HG03103 (cell line): ENCODE measurements at regions not wholly inside any gene's neighbourhood (a gene's known extent, or its start where the extent isn't known, plus 50 kb on each side); places are given as distances from the start of the nearest gene placed in this dataset.

Source experiments
- ATAC-seq: cut with Tn5 transposase; IDR thresholded peaks from one replicate; pipeline ENCODE4 v1.9.1; 2021; ENCODE audit warnings: low read depth; ENCODE audit not compliant: unreplicated experiment

DNA sequence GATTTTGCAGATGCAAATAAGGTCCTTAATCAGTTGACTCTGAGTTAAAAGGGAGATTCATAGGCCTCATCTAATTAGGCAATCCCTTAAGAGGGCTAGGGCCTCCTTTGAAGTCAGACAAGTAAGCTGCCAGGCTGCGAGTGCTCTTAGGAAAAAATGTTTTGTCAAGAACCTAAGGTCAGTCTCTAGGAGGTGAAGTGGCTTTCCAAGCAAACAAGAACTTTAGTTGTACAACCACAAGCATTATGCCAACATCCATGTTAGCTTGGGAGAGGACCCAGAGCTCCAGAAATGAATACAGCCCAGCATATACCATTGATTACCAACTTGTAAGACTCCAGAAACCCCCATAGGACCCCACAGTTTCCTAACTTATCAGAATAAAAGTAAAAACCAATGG is 1366.2 kb downstream of the PLA2G4A start:
- no peak for ATAC-seq

DNA sequence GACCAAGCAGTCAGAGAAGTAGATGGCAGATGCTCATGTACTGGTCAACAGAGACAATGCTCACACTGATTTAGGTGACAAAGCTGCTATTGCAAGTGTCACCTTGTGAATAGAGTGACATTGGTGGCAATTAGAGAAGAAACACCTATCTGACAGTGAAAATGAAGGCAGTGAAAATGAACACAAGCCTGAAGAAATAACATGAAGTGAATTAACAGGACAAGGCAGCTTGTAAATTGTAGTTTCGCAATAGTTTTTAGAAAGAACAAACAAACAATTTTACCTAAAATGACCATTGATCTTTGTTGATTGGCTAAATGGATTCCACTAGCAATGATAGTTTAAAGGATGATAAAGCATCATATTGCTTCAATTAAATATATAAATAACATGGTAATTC is 1389.5 kb downstream of the PLA2G4A start:
- ATAC-seq = no peak

DNA sequence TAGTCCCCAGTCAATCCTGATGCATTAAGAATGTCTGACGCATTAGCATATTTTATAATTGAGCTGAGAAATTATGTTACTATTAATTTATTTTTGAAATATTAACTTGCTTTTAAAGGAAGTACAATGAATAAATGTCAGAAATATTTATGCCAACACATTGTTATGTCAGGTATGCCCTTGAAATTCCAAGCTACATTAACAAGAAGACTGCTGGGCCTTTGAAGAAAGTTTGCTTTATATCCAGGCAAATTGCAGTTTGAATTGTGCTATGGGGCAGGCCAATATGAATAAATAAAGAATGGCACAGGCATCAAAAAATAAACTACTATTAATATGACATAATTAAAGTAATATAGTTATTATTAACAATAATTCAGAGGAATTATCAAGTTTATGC is 1391.3 kb downstream of the PLA2G4A start:
- no peak for ATAC-seq

DNA sequence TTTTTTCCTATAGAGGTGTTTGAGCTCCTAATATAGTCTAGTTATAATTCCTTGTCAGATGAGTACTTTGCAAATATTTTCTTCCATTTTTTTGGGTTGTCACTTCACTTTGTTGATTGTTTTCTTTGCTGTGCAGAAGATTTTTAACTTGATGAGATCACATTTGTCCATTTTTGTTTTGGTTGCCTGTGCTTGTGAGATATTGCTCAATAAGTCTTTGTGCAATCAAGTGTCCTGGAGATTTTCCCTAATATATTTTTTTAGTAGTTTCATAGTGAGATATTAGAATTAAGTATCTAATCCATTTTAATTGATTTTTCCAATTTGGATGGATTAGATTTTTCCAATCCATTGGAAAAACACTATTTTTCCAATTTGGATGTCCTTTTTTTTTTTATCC is 1395.5 kb downstream of the PLA2G4A start:
- no peak for ATAC-seq

DNA sequence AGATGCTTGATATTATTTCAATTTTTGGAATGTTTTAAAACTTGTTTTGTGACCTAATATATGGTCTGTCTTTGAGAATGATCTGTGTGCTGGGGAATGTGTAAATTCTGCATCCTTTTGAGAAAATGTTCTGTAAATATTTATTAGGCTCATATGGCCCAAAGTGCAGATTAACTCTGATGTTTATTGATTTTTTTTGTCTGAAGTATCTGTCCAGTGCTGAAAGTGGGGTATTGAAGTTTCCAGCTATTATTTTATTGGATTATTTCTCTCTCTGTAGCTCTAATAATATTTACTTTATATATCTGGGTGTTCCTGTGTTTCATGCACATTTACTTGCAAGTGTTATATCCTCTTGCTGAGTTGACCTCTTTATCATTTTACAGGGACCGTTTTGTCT is 1397.2 kb downstream of the PLA2G4A start:
- no peak for ATAC-seq

GRCh38 chr1:188228623-188229022 is 1399.9 kb downstream of the PLA2G4A start:
- no peak for ATAC-seq

DNA sequence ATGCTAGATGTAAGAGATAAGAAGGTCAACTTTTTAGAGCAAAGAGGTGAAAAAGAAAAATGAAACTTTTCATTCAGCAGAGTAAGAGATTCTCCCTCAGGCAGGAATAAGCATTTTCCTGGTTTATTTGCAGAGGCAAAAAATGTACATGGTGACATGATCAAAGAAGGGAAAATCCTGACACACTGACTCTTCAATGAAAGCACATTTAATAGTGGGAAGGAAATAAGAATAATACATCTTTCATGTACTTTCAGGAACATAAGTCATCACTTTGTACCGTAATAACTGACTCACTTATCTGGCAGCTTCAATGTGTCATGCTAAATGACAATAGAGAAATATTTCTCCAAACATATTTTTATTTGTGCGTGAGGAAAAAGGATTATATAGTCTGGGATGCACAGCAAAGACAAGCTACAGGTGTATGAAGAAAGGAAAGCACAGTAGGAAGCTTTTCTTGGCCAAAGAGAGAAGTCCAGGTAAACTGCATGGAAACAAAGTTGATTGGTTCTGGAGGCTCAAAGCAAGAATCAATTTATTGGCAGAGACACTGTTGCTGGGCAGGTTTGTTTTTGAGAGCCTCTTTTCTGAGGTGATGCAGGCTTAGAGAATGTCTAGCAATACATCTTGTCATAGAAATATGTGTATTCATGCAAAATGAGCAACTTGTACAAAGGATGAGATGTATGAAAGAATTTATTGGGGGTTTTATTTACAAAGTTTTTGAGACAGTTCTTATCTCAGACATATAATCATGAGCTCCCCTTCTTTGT is 1409.0 kb downstream of the PLA2G4A start:
- no peak for ATAC-seq

DNA sequence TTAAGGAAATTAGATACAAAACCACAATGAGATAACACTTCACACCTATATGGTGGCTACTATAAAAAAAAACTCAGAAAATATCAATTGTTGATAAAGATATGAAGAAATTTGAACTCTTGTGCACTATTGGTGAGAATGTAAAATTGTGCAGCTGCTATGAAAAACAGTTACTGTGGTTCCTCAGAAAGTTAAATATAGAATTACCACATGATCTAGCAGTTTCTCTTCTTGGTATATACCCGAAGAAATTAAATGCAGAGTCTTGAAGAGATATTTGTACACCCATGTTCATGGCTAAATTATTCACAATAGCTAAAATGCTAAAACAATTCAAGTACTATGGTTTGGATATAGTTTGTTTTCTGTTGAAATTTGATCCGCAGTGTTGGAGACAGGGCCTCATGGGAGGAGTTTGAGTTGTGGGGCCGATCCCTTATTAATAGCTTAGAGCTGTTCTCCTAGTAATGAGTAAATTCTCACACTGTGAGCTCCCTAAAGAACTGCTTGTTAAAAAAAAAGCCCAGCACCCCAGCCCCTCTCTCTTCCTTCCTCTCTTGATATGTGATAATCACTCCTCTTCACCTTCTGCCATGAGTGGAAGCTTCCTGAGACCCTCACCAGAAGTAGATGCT is 1412.1 kb downstream of the PLA2G4A start:
- no peak for ATAC-seq

DNA sequence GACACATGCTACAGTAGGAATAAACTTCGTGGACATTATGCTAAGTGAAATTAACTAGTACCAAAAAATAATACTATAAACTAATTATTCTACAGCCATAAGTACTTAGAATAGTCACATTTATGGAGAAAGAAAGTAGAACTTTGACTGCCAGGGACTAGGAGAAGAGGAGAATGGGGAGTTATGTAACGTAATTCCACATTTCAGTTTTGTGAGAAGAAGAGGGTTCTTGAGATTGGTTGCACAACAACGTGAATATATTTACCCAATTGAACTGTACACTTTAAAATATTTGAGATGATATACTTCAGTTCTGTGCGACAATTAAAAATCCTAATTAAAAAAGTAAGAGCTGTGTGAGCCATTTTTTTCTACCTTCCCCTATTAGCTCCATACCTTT is 1412.9 kb downstream of the PLA2G4A start:
- ATAC-seq = no peak

DNA sequence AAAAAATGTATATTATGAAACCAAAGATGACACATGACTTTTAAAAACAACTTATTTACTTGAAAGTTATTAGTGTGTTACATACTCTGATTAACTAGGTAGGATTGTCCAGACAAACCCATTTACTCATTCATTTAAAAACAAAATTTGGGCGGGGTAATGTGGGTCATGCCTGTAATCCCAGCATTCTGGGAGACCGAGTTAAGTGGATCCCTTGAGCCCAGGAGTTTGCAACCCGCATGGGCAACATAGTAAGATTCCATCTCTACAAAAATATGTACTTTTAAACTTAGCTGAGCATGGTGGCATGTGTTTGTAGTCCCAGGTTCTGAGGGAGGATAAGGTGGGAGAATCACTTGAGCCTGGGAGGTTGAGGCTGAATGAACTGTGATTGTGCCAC is 1414.7 kb downstream of the PLA2G4A start:
- no peak for ATAC-seq

DNA sequence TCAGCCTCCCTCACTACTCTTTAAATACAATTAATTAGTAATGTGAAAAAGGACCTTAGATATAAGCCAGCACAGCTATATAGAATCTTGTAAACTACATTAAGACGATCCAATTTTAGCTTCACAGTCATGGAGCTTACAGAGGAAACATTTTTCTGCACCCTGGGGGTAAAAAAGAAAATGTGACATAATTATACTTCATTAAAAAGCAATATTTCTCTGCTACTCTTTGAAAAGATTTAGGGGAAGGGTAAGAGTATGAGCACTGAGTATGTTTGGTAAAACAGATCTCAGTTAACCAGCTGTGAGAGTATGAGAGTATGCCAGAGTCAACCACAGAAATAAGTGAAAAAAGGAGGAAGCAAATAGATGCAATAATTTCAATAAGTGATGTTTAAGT is 1415.9 kb downstream of the PLA2G4A start:
- ATAC-seq = no peak

- ATAC-seq = no peak
These were observed 1418.5 kb downstream of the PLA2G4A start for GRCh38 chr1:188247255-188247654.

GRCh38 chr1:188249811-188250210 is 1421.1 kb downstream of the PLA2G4A start:
- ATAC-seq = no peak

GRCh38 chr1:188251036-188251435 is 1422.3 kb downstream of the PLA2G4A start:
- ATAC-seq = no peak

DNA sequence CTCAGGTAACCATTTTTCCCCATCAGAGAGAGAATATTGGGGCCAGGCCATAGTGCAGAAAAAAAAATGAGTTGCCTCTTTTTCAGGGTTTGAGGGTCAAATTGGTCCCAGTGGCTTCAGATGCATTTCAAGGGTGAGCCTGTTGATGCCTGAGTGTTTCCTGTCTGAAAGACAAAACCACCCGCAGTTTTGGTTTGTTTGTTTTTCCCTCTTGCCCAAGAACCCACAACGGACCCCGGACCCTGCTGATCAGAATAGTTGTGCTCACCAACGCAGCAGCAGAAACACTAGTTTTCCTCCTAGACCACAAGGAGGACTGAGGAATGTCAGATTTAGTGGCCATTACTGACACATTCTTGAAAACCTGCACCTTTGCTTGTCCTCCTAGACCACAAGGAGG is 1433.1 kb downstream of the PLA2G4A start:
- no peak for ATAC-seq

DNA sequence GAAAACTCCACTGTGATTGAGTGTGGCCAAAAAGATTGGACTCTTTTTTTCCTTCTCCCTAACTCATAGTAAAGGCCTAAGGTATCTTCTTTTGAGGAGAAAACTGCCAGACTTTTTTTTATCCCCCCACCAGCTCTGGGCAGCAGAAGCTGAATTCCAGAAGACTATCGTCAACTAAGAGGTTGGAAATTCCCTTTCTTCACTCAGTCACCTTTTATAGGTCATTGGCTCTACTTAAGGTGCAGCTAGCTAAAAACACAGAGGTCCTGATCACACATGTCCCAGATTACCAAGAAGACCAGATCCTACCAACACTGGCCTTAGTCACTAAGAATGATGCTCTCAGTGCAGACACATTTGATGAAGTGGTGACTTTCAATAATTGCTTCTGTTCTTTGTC is 1441.2 kb downstream of the PLA2G4A start:
- ATAC-seq = no peak

DNA sequence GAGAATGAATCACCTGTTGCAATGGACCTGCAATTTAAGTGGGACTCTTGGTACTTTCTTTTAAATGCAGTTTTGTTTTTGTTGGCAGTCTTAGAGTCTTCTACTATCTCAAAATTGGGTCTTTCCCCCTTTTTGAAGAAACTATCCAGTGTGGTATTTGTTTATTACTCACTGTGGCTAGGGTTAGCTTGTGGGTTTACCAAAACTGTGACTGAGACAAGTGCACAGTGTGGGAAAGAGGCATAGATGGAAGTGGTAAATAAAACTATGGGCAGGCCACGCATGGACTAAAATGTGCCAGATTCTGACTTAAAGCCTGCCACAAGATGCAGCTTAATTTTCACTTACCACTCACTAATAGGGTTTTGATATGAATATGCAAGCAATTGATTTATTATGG is 1441.7 kb downstream of the PLA2G4A start:
- no peak for ATAC-seq

DNA sequence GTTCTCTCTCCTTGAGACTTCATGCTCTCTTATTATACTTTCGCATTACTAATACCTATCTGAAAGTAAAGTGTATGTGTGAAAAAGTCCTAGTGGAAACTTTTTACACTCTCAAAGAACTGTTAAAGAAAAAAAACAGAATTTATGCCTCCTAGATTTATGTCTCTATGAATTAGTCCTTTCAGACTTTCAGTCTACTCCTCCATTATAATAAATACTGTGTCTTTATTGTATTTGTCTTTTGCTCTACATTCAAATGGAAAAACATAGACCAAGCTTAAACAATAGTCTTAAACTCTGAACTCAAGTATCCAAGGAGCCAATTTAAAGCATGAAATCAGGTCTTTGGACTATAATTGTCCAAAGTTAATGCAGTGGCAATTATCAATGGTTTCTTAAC is 1449.0 kb downstream of the PLA2G4A start:
- ATAC-seq = no peak

DNA sequence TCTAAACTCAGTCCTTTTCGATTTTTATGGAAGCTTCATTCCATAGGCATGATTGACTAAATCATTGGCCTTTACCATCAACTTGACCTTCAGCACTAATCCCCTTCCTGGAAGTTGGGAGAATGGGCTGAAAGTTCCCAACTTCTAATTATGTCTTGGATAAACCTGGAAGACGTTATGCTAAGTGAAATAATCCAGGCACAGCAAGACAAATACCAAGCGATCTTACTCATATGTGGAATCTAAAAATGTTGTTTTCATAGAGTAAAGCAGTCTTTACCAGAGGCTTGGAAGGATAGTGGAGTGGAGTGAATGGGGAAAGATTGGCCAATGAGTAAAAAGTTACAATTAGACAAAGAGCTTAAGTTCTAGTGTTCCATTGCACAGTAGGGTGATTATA is 1453.2 kb downstream of the PLA2G4A start:
- no peak for ATAC-seq

DNA sequence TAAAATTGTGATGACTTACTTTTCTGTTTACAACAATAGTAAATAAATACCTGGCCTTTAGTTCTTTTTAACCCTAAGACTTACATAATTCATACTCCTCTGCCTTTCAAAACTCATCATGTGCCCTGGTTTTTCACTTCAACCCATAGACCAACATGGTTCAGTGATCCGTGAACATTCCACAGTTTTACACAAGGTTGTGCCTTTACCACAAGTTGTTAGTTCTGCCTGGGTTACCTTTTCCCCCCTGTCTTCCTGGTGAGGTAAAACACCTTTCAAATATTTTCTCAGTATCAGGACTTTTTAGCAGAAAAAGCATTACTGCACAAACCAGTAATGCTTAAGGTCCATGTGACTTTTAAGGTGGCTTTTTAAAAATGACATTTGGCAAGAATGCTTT is 1466.4 kb downstream of the PLA2G4A start:
- no peak for ATAC-seq

DNA sequence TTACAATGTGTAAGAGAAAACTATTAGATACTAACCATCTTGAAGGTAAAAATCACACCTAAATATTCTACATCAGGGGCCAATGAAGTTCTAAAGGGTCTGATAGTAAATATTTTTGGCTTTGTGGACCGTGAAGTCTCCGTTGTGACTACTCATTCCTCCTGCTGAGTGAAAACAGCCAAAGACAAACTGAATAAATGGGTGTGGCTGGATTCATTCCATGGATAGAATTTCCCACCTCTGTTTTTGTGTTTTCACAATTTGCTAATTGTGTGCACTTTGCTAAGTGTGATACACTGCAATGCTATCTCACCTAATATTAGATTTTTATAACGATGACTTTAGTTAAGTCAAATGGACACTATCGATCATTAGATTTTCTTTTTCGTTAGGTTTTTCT is 1474.0 kb downstream of the PLA2G4A start:
- ATAC-seq = no peak

GRCh38 chr1:188314557-188315137 is 1485.9 kb downstream of the PLA2G4A start:
- ATAC-seq = no peak
